Breast epithelium (tissue), 4 donors: ENCODE measurements at regions not wholly inside any gene's neighbourhood (a gene's known extent, or its start where the extent isn't known, plus 50 kb on each side); places are given as distances from the start of the nearest gene placed in this dataset.

ENCODE experiments used
- DNase-seq, 2 donors: peaks; one replicate each; pipeline ENCODE4 v3.0.0-alpha.2; 2019; ENCODE audit warnings: low spot score in 2 of 2
- H3K27ac ChIP-seq, 2 donors: fragments of 200-600 bp; sonication (generic) in 1 of 2; one replicate each; pipeline ENCODE4 v1.5.1; 2016 to 2019; ENCODE audit warnings: mild to moderate bottlenecking in 1 of 2
- H3K27me3 ChIP-seq, 2 donors: fragments of 200-600 bp; sonication (generic) in 1 of 2; one replicate each; pipeline versions ENCODE4 v1.5.1 to v1.6.0; 2017 to 2019; ENCODE audit warnings: control low read depth in 1 of 2, mild to moderate bottlenecking in 1 of 2
- H3K36me3 ChIP-seq: fragments of 200-600 bp; one replicate; pipeline ENCODE4 v1.5.1; 2019
- H3K4me1 ChIP-seq, 2 donors: fragments of 200-600 bp; sonication (generic); one replicate each; pipeline ENCODE4 v1.5.1; 2016 to 2019; ENCODE audit warnings: control low read depth in 1 of 2
- H3K4me3 ChIP-seq, 3 donors: fragments of 200-600 bp; sonication (generic); 1 replicate in 2 of 3; 2 replicates in 1 of 3; pipeline ENCODE4 v1.5.1; 2016 to 2019; ENCODE audit warnings: mild to moderate bottlenecking in 3 of 3, moderate library complexity in 2 of 3
- H3K9me3 ChIP-seq, 2 donors: fragments of 200-600 bp; sonication (generic) in 1 of 2; one replicate each; pipeline ENCODE4 v1.5.1; 2016 to 2019; ENCODE audit warnings: control low read depth in 1 of 2
- CTCF ChIP-seq, 3 donors: fragments of 450-650 bp; IDR thresholded peaks; one replicate each; pipeline ENCODE4 v1.5.1; 2016 to 2017; ENCODE audit warnings: antibody characterized with exemption in 3 of 3, mild to moderate bottlenecking in 3 of 3, moderate library complexity in 3 of 3
- POLR2A ChIP-seq: fragments of 450-650 bp; IDR thresholded peaks from one replicate; pipeline ENCODE4 v1.6.1; 2016; ENCODE audit warnings: antibody characterized with exemption, mild to moderate bottlenecking, moderate library complexity
- POLR2AphosphoS5 ChIP-seq, 3 donors: sonication (generic); formaldehyde crosslinking; IDR thresholded peaks; one replicate each; pipeline ENCODE4 v1.6.1; 2017; ENCODE audit warnings: antibody characterized with exemption in 3 of 3
- intact Hi-C: fragments of 100-400 bp; cut with DNase I; formaldehyde crosslinking; loops from one replicate; pipeline ENCODE4 v1.15.1; 2023; ENCODE audit warnings: low total_unique reads

- Histone ChIP-seq H3K27me3 (no peaks in the 10 kb centered on the region), H3K36me3 (no peaks in the 10 kb centered on the region), H3K27ac (no peak overlapping the region), H3K9me3 (no peaks in the 10 kb centered on the region), H3K4me1 (no peaks in the 10 kb centered on the region), H3K4me3 (no peak overlapping the region)
- TF ChIP-seq CTCF (IDR thresholded peaks at IDR 0.05): no peak
- TF ChIP-seq POLR2AphosphoS5 (IDR thresholded peaks at IDR 0.05): no peak
- TF ChIP-seq POLR2A: no peak
- intact Hi-C loops: no loop called here
- DNase-seq: no peak
Measured at GRCh38 chr15:62953496-62954045, 89.0 kb upstream of the TPM1 start.

- H3K4me1 ChIP-seq: no peaks in the 10 kb centered on the region
- no peak for DNase-seq
- no peak for TF ChIP-seq CTCF (IDR thresholded peaks at IDR 0.05)
- no peak for TF ChIP-seq POLR2A
- TF ChIP-seq POLR2AphosphoS5 (IDR thresholded peaks at IDR 0.05): no peak
Measured at GRCh38 chr15:62957130-62957529, 85.4 kb upstream of the TPM1 start.

GRCh38 chr15:62958528-62959363 lies 83.8 kb upstream of the TPM1 start:
- DNase-seq: peak in 1 of 2 donors; percentile 60
- H3K4me1 ChIP-seq: no peaks in the 10 kb centered on the region
- H3K27ac ChIP-seq: peak overlapping the region; percentile 20 to 56
- no peaks in the 10 kb centered on the region for H3K9me3 ChIP-seq
- no peaks in the 10 kb centered on the region for H3K27me3 ChIP-seq
- no peaks in the 10 kb centered on the region for H3K36me3 ChIP-seq
- intact Hi-C loops: no loop called here
- TF ChIP-seq POLR2AphosphoS5 (IDR thresholded peaks at IDR 0.05) (no peak), POLR2A (no peak), CTCF (IDR thresholded peaks at IDR 0.05) (no peak)
- no peak overlapping the region for H3K4me3 ChIP-seq

More at GRCh38 chr15:62957130-62957529, 85.4 kb upstream of the TPM1 start:
- Histone ChIP-seq H3K36me3 (no peaks in the 10 kb centered on the region), H3K9me3 (no peaks in the 10 kb centered on the region), H3K27me3 (no peaks in the 10 kb centered on the region), H3K4me3 (no peak overlapping the region), H3K27ac (no peak overlapping the region)
- intact Hi-C loops: no loop called here

- intact Hi-C loops: no loop called here
- H3K27ac ChIP-seq: no peak overlapping the region
Measured at GRCh38 chr15:62961134-62961533, 81.4 kb upstream of the TPM1 start.

More at GRCh38 chr15:62961134-62961533, 81.4 kb upstream of the TPM1 start:
- H3K27me3 ChIP-seq: no peaks in the 10 kb centered on the region
- H3K9me3 ChIP-seq: no peaks in the 10 kb centered on the region
- DNase-seq: no peak
- no peak overlapping the region for H3K4me3 ChIP-seq
- TF ChIP-seq CTCF (IDR thresholded peaks at IDR 0.05): no peak
- TF ChIP-seq POLR2AphosphoS5 (IDR thresholded peaks at IDR 0.05): no peak
- no peak for TF ChIP-seq POLR2A
- no peaks in the 10 kb centered on the region for H3K4me1 ChIP-seq
- no peaks in the 10 kb centered on the region for H3K36me3 ChIP-seq
